H9 (cell line): ENCODE measurements at regions not wholly inside any gene's neighbourhood (a gene's known extent, or its start where the extent isn't known, plus 50 kb on each side); places are given as distances from the start of the nearest gene placed in this dataset.

Experiments used
- DNase-seq: peaks from one replicate; pipeline ENCODE4 v3.0.0-alpha.2; 2017
- H2AFZ ChIP-seq: one replicate; pipeline ENCODE4 v1.6.1; 2013; ENCODE audit warnings: mild to moderate bottlenecking, low read length, control low read depth, moderate library complexity
- H2AK5ac ChIP-seq: 2 replicates; pipeline ENCODE4 v1.6.1; 2013; ENCODE audit warnings: low read length, control low read depth, mixed read lengths; ENCODE audit not compliant: insufficient read length
- H2BK120ac ChIP-seq: one replicate; pipeline ENCODE4 v1.6.1; 2013; ENCODE audit warnings: low read depth, mild to moderate bottlenecking, low read length, control low read depth, inconsistent platforms; ENCODE audit not compliant: poor library complexity, severe bottlenecking
- H2BK12ac ChIP-seq: 2 replicates; pipeline ENCODE4 v1.6.1; 2013; ENCODE audit warnings: low read length, control low read depth, mixed read lengths, low read depth; ENCODE audit not compliant: insufficient read length
- H2BK15ac ChIP-seq: 2 replicates; pipeline ENCODE4 v1.6.1; 2013; ENCODE audit warnings: low read depth, low read length, control low read depth
- H2BK20ac ChIP-seq: one replicate; pipeline ENCODE4 v1.6.1; 2013; ENCODE audit warnings: low read depth, mild to moderate bottlenecking, low read length, control low read depth, inconsistent platforms; ENCODE audit not compliant: poor library complexity, severe bottlenecking
- H2BK5ac ChIP-seq: 2 replicates; pipeline ENCODE4 v1.6.1; 2013; ENCODE audit warnings: low read length, control low read depth, mixed read lengths; ENCODE audit not compliant: insufficient read length
- H3K14ac ChIP-seq: 2 replicates; pipeline ENCODE4 v1.6.1; 2013; ENCODE audit warnings: low read length, control low read depth; ENCODE audit not compliant: insufficient read depth
- H3K18ac ChIP-seq: 2 replicates; pipeline ENCODE4 v1.6.1; 2013; ENCODE audit warnings: low read depth, mild to moderate bottlenecking, mixed read lengths, low read length, control low read depth; ENCODE audit not compliant: insufficient read length
- H3K23ac ChIP-seq: 2 replicates; pipeline ENCODE4 v1.6.1; 2013; ENCODE audit warnings: low read length, control low read depth, mixed read lengths, low read depth; ENCODE audit not compliant: insufficient read length
- H3K23me2 ChIP-seq: 2 replicates; pipeline ENCODE4 v1.6.1; 2013; ENCODE audit warnings: low read depth, mild to moderate bottlenecking, mixed read lengths, low read length, control low read depth; ENCODE audit not compliant: insufficient read length, poor library complexity, severe bottlenecking
- H3K27ac ChIP-seq: 2 replicates; pipeline ENCODE4 v1.5.1; 2013; ENCODE audit warnings: low read length, control low read depth, mixed read lengths, low read depth; ENCODE audit not compliant: insufficient read length
- H3K27me3 ChIP-seq: 2 replicates; pipeline ENCODE4 v1.6.1; 2013; ENCODE audit warnings: low read length, control low read depth, inconsistent platforms; ENCODE audit not compliant: insufficient read depth
- H3K4ac ChIP-seq: 2 replicates; pipeline ENCODE4 v1.6.1; 2013; ENCODE audit warnings: low read depth, mild to moderate bottlenecking, control low read depth, inconsistent platforms, low read length, moderate library complexity
- H3K4me1 ChIP-seq: 2 replicates; pipeline ENCODE4 v1.6.1; 2013; ENCODE audit warnings: low read length, control low read depth, inconsistent platforms; ENCODE audit not compliant: insufficient read depth
- H3K4me2 ChIP-seq: 2 replicates; pipeline ENCODE4 v1.6.1; 2013; ENCODE audit warnings: low read length, control low read depth, mixed read lengths; ENCODE audit not compliant: insufficient read length, insufficient read depth
- H3K56ac ChIP-seq: 2 replicates; pipeline ENCODE4 v1.6.1; 2013; ENCODE audit warnings: low read depth, mild to moderate bottlenecking, mixed read lengths, low read length, control low read depth; ENCODE audit not compliant: insufficient read length
- H3K79me1 ChIP-seq: 2 replicates; pipeline ENCODE4 v1.6.1; 2013; ENCODE audit warnings: low read depth, mild to moderate bottlenecking, moderate library complexity, low read length, control low read depth, inconsistent platforms; ENCODE audit not compliant: insufficient read depth, poor library complexity, severe bottlenecking
- H3K79me2 ChIP-seq: 2 replicates; pipeline ENCODE4 v1.6.1; 2013; ENCODE audit warnings: low read length, control low read depth, inconsistent platforms; ENCODE audit not compliant: insufficient read depth
- H3K9ac ChIP-seq: 2 replicates; pipeline ENCODE4 v1.6.1; 2013; ENCODE audit warnings: low read length, control low read depth, mixed read lengths; ENCODE audit not compliant: insufficient read length; ENCODE audit errors: extremely low read depth
- H3K9me3 ChIP-seq: one replicate; pipeline ENCODE4 v1.6.1; 2013; ENCODE audit warnings: low read depth, low read length, inconsistent platforms; ENCODE audit not compliant: control insufficient read depth
- H3T11ph ChIP-seq: one replicate; pipeline ENCODE4 v1.6.1; 2013; ENCODE audit warnings: mild to moderate bottlenecking, low read length, control low read depth, inconsistent platforms
- H4K20me1 ChIP-seq: one replicate; pipeline ENCODE4 v1.6.1; 2013; ENCODE audit not compliant: control insufficient read depth, insufficient read length, insufficient read depth
- H4K5ac ChIP-seq: 2 replicates; pipeline ENCODE4 v1.6.1; 2013; ENCODE audit warnings: low read depth, mild to moderate bottlenecking, mixed read lengths, low read length, control low read depth; ENCODE audit not compliant: insufficient read length
- H4K8ac ChIP-seq: replicated peaks from 2 replicates; pipeline ENCODE4 v1.6.1; 2013; ENCODE audit warnings: low read length, control low read depth, mixed read lengths, low read depth; ENCODE audit not compliant: insufficient read length
- H4K91ac ChIP-seq: 2 replicates; pipeline ENCODE4 v1.6.1; 2013; ENCODE audit warnings: low read depth, mild to moderate bottlenecking, moderate library complexity, mixed read lengths, low read length, control low read depth; ENCODE audit not compliant: insufficient read length
- H3K27ac Mint-ChIP-seq, 3 experiments: 2 replicates in 2 of 3; 3 replicates in 1 of 3; pipeline ENCODE4 v1.8.0; 2020 to 2021; ENCODE audit warnings: mixed read lengths in 3 of 3, mild to moderate bottlenecking in 1 of 3, moderate library complexity in 1 of 3
- H3K27me3 Mint-ChIP-seq: 2 replicates; pipeline ENCODE4 v1.8.0; 2021; ENCODE audit warnings: low read depth, mild to moderate bottlenecking, moderate library complexity, mixed read lengths
- H3K36me3 Mint-ChIP-seq, 3 experiments: 2 replicates in 2 of 3; 3 replicates in 1 of 3; pipeline ENCODE4 v1.8.0; 2020 to 2021; ENCODE audit warnings: low read depth in 3 of 3, mixed read lengths in 3 of 3; ENCODE audit not compliant: insufficient read depth in 1 of 3
- H3K4me1 Mint-ChIP-seq, 2 experiments: 2 replicates each; pipeline ENCODE4 v1.8.0; 2020; ENCODE audit warnings: mixed read lengths in 2 of 2
- H3K4me3 Mint-ChIP-seq, 2 experiments: 2 replicates in 1 of 2; 3 replicates in 1 of 2; pipeline ENCODE4 v1.8.0; 2020 to 2021; ENCODE audit warnings: mild to moderate bottlenecking in 2 of 2, mixed read lengths in 2 of 2, moderate library complexity in 1 of 2
- H3K9me3 Mint-ChIP-seq, 2 experiments: 2 replicates in 1 of 2; 3 replicates in 1 of 2; pipeline ENCODE4 v1.8.0; 2020; ENCODE audit warnings: mild to moderate bottlenecking in 2 of 2, mixed read lengths in 2 of 2, moderate library complexity in 1 of 2
- CTCF ChIP-seq: fragments of 200-600 bp; sonication (generic); conservative IDR thresholded peaks from 3 replicates; pipeline ENCODE4 v1.8.0; 2021; ENCODE audit warnings: antibody characterized with exemption, mild to moderate bottlenecking
- WGBS: extraction: QIAGEN DNeasy Blood & Tissue Kit; methylation state at CpG from one replicate; pipeline ENCODE4 v1.1.7; 2013; ENCODE audit warnings: missing lambda C conversion rate, low lambda C conversion rate, mixed read lengths; ENCODE audit not compliant: insufficient read length; ENCODE audit errors: extremely low coverage; 5-methylcytosine and 5-hydroxymethylcytosine counted together

- H3K9me3 Mint-ChIP-seq = peaks cover 0 to 3% of the 10 kb centered on the region in 2 experiments; a peak in 2 of 5 replicates
- H3K4me1 ChIP-seq = no peaks in the 10 kb centered on the region
- H3K36me3 Mint-ChIP-seq = no peaks in the 10 kb centered on the region
- H2AK5ac ChIP-seq = no peak overlapping the region
- H2BK120ac ChIP-seq = no peak overlapping the region
- no peak overlapping the region for H3K18ac ChIP-seq
- peaks cover 40% of the 10 kb centered on the region for H3K27me3 Mint-ChIP-seq
- no peak overlapping the region for H4K5ac ChIP-seq
- no peak overlapping the region for H3K56ac ChIP-seq
- no peak overlapping the region for H4K91ac ChIP-seq
- no peaks in the 10 kb centered on the region for H3K79me2 ChIP-seq
- H2BK20ac ChIP-seq = no peak overlapping the region
- no peak overlapping the region for H3K14ac ChIP-seq
- H3K27me3 ChIP-seq = no peaks in the 10 kb centered on the region
- H2BK5ac ChIP-seq = no peak overlapping the region
- H3K9me3 ChIP-seq = no peaks in the 10 kb centered on the region
- no peak overlapping the region for H4K8ac ChIP-seq
- WGBS = no CpG with 5 or more reads among the region's 5 CpGs
- no peak overlapping the region for H3K4me2 ChIP-seq
- H3K9ac ChIP-seq = no peak overlapping the region
- no peak overlapping the region for H3T11ph ChIP-seq
- no peak overlapping the region for H2BK15ac ChIP-seq
- H3K79me1 ChIP-seq = no peaks in the 10 kb centered on the region
- no peak overlapping the region for H3K27ac ChIP-seq
- TF ChIP-seq CTCF = no peak
- no peaks in the 10 kb centered on the region for H3K23me2 ChIP-seq
- H4K20me1 ChIP-seq = no peaks in the 10 kb centered on the region
- H3K23ac ChIP-seq = no peak overlapping the region
- H3K4me1 Mint-ChIP-seq = peaks cover 18 to 19% of the 10 kb centered on the region in 2 experiments
- H2BK12ac ChIP-seq = no peak overlapping the region
- no peak for DNase-seq
- H2AFZ ChIP-seq = no peak overlapping the region
- no peak overlapping the region for H3K27ac Mint-ChIP-seq
- no peak overlapping the region for H3K4ac ChIP-seq
- no peak overlapping the region for H3K4me3 Mint-ChIP-seq
Observed at GRCh38 chr10:43759216-43759615, 110.5 kb upstream of the ZNF32 start.
